HepG2 (cell line): ENCODE measurements at regions not wholly inside any gene's neighbourhood (a gene's known extent, or its start where the extent isn't known, plus 50 kb on each side); places are given as distances from the start of the nearest gene placed in this dataset.

Experiments used
- DPF2 ChIP-seq: sonication (generic); formaldehyde crosslinking; IDR thresholded peaks from 2 replicates; pipeline ENCODE4 v1.4.0; 2020; ENCODE audit warnings: mild to moderate bottlenecking, low read depth, missing genetic modification reagents, borderline replicate concordance
- FOSL1 ChIP-seq: sonication (generic); formaldehyde crosslinking; IDR thresholded peaks from 2 replicates; pipeline ENCODE4 v1.9.0; 2021; ENCODE audit warnings: missing genetic modification reagents, borderline replicate concordance
- HDAC1 ChIP-seq: sonication (generic); formaldehyde crosslinking; IDR thresholded peaks from 2 replicates; pipeline ENCODE4 v1.5.1; 2020; ENCODE audit warnings: mild to moderate bottlenecking, missing genetic modification reagents
- HMG20A ChIP-seq: IDR thresholded peaks from 2 replicates; pipeline ENCODE4 v1.6.1; 2016; ENCODE audit warnings: borderline replicate concordance
- MBNL3 ChIP-seq: fragments of 250-450 bp; sonication (Bioruptor Pico); conservative IDR thresholded peaks from 2 replicates; pipeline ENCODE4 v1.8.0; 2022; ENCODE audit warnings: mild to moderate bottlenecking, inconsistent platforms
- MEF2D ChIP-seq: sonication (generic); formaldehyde crosslinking; IDR thresholded peaks from 2 replicates; pipeline ENCODE4 v1.5.1; 2020; ENCODE audit warnings: mild to moderate bottlenecking, missing genetic modification reagents
- NR2F1 ChIP-seq, 2 experiments: fragments of 450-650 bp in 1 of 2; formaldehyde crosslinking in 1 of 2; IDR thresholded peaks; 2 replicates each; pipeline versions ENCODE4 v1.5.0 to v1.6.1; 2016 to 2020; ENCODE audit warnings: mild to moderate bottlenecking in 1 of 2, missing compliant biosample characterization in 1 of 2, missing genetic modification reagents in 1 of 2, moderate library complexity in 1 of 2
- RAD51 ChIP-seq: fragments of 450-650 bp; IDR thresholded peaks from 2 replicates; pipeline ENCODE4 v1.6.1; 2016; ENCODE audit warnings: borderline replicate concordance
- RXRB ChIP-seq: IDR thresholded peaks from 2 replicates; pipeline ENCODE4 v1.6.1; 2016; ENCODE audit warnings: borderline replicate concordance, missing genetic modification reagents, missing compliant biosample characterization
- SIN3A ChIP-seq: IDR thresholded peaks from 2 replicates; pipeline ENCODE4 v1.6.1; 2011; ENCODE audit warnings: low read depth, mild to moderate bottlenecking, control low read depth, low read length, borderline replicate concordance
- SP4 ChIP-seq: sonication (generic); formaldehyde crosslinking; IDR thresholded peaks from 2 replicates; pipeline ENCODE4 v1.8.1; 2023; ENCODE audit warnings: mild to moderate bottlenecking, missing genetic modification reagents
- TCF7 ChIP-seq: sonication (generic); IDR thresholded peaks from 2 replicates; pipeline ENCODE4 v1.6.1; 2016; ENCODE audit warnings: antibody characterized with exemption, low read depth
- WIZ ChIP-seq: sonication (generic); formaldehyde crosslinking; IDR thresholded peaks from 2 replicates; pipeline ENCODE4 v1.5.1; 2020; ENCODE audit warnings: mild to moderate bottlenecking, missing genetic modification reagents
- ZNF180 ChIP-seq: sonication (generic); formaldehyde crosslinking; IDR thresholded peaks from 2 replicates; pipeline ENCODE4 v1.4.0; 2020; ENCODE audit warnings: low read depth, missing genetic modification reagents, borderline replicate concordance
- ZNF513 ChIP-seq: sonication (generic); formaldehyde crosslinking; conservative IDR thresholded peaks from 2 replicates; pipeline ENCODE4 v1.5.0; 2020; ENCODE audit warnings: missing genetic modification reagents
- ZNF556 ChIP-seq: sonication (generic); formaldehyde crosslinking; IDR thresholded peaks from 2 replicates; pipeline ENCODE4 v1.4.0; 2020; ENCODE audit warnings: mild to moderate bottlenecking, missing genetic modification reagents, borderline replicate concordance
- TF ChIP-seq, protein P1 (sequence below): sonication (generic); formaldehyde crosslinking; IDR thresholded peaks from 2 replicates; pipeline ENCODE4 v1.5.1; 2020; ENCODE audit warnings: mild to moderate bottlenecking, missing genetic modification reagents, moderate library complexity
- TF ChIP-seq, protein P2 (sequence below): sonication (generic); formaldehyde crosslinking; IDR thresholded peaks from 2 replicates; pipeline ENCODE4 v1.4.0; 2020; ENCODE audit warnings: missing genetic modification reagents
- TF ChIP-seq, protein P3 (sequence below): sonication (generic); formaldehyde crosslinking; IDR thresholded peaks from 2 replicates; pipeline ENCODE4 v1.4.0; 2020; ENCODE audit warnings: low read depth, mild to moderate bottlenecking, missing genetic modification reagents

GRCh38 chr17:13437966-13438779 lies 163.6 kb downstream of the HS3ST3A1 start (continued):
- TF ChIP-seq HDAC1 (CRISPR knock-in tag) = peak; percentile 68
- TF ChIP-seq HMG20A (CRISPR knock-in tag) = peak; percentile 88; the same call in 1 of the 2 replicates
- peak; percentile 86 to 91 for TF ChIP-seq NR2F1 (CRISPR knock-in tag; IDR thresholded peaks at IDR 0.05)
- TF ChIP-seq MBNL3 = no peak
- TF ChIP-seq WIZ (CRISPR knock-in tag) = 0 out of 2 replicates have a peak, but pooled peaks have one; percentile 23
- TF ChIP-seq TCF7 = peak; percentile 71
- TF ChIP-seq SP4 (CRISPR knock-in tag) = no peak
- peak; percentile 78; the same call in 1 of the 2 replicates for TF ChIP-seq RXRB (CRISPR knock-in tag)
- TF ChIP-seq, protein P1, sequence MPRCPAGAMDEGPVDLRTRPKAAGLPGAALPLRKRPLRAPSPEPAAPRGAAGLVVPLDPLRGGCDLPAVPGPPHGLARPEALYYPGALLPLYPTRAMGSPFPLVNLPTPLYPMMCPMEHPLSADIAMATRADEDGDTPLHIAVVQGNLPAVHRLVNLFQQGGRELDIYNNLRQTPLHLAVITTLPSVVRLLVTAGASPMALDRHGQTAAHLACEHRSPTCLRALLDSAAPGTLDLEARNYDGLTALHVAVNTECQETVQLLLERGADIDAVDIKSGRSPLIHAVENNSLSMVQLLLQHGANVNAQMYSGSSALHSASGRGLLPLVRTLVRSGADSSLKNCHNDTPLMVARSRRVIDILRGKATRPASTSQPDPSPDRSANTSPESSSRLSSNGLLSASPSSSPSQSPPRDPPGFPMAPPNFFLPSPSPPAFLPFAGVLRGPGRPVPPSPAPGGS (CRISPR knock-in tag) = no peak
- peak; percentile 77; the same call in 1 of the 2 replicates for TF ChIP-seq FOSL1 (CRISPR knock-in tag)
- TF ChIP-seq RAD51 = no peak
- 0 out of 2 replicates have a peak, but pooled peaks have one; percentile 24 for TF ChIP-seq SIN3A
- TF ChIP-seq, protein P2, sequence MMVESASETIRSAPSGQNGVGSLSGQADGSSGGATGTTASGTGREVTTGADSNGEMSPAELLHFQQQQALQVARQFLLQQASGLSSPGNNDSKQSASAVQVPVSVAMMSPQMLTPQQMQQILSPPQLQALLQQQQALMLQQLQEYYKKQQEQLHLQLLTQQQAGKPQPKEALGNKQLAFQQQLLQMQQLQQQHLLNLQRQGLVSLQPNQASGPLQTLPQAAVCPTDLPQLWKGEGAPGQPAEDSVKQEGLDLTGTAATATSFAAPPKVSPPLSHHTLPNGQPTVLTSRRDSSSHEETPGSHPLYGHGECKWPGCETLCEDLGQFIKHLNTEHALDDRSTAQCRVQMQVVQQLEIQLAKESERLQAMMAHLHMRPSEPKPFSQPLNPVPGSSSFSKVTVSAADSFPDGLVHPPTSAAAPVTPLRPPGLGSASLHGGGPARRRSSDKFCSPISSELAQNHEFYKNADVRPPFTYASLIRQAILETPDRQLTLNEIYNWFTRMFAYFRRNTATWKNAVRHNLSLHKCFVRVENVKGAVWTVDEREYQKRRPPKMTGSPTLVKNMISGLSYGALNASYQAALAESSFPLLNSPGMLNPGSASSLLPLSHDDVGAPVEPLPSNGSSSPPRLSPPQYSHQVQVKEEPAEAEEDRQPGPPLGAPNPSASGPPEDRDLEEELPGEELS (CRISPR knock-in tag) = peak; percentile 94
- TF ChIP-seq, protein P3, sequence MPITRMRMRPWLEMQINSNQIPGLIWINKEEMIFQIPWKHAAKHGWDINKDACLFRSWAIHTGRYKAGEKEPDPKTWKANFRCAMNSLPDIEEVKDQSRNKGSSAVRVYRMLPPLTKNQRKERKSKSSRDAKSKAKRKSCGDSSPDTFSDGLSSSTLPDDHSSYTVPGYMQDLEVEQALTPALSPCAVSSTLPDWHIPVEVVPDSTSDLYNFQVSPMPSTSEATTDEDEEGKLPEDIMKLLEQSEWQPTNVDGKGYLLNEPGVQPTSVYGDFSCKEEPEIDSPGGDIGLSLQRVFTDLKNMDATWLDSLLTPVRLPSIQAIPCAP = no peak
- TF ChIP-seq ZNF556 = no peak; the same call in 1 of the 2 replicates
- TF ChIP-seq MEF2D (CRISPR knock-in tag) = peak; percentile 83; the same call in 1 of the 2 replicates
- no peak for TF ChIP-seq ZNF180 (CRISPR knock-in tag)
- peak; percentile 77; the same call in 1 of the 2 replicates for TF ChIP-seq DPF2
- TF ChIP-seq ZNF513 (CRISPR knock-in tag) = no peak
